Trophoblast cell (in vitro differentiated cells and primary cell): ENCODE measurements at regions not wholly inside any gene's neighbourhood (a gene's known extent, or its start where the extent isn't known, plus 50 kb on each side); places are given as distances from the start of the nearest gene placed in this dataset.

ENCODE experiments used
- DNase-seq, 2 donors: peaks; one replicate each; pipeline ENCODE4 v3.0.0-alpha.2; 2016
- H2AFZ ChIP-seq: 2 replicates; pipeline ENCODE4 v1.6.1; 2013; ENCODE audit warnings: low read length, moderate library complexity, mild to moderate bottlenecking; ENCODE audit not compliant: insufficient read depth, poor library complexity
- H2AK5ac ChIP-seq: 2 replicates; pipeline ENCODE4 v1.6.1; 2013; ENCODE audit warnings: mild to moderate bottlenecking, low read length
- H2BK120ac ChIP-seq: 2 replicates; pipeline ENCODE4 v1.6.1; 2013; ENCODE audit warnings: low read length, mild to moderate bottlenecking, moderate library complexity; ENCODE audit not compliant: insufficient read depth, poor library complexity
- H2BK12ac ChIP-seq: 2 replicates; pipeline ENCODE4 v1.6.1; 2013; ENCODE audit warnings: mild to moderate bottlenecking, low read length, moderate library complexity
- H2BK5ac ChIP-seq: 2 replicates; pipeline ENCODE4 v1.6.1; 2013; ENCODE audit warnings: low read length, low read depth, moderate library complexity, mild to moderate bottlenecking; ENCODE audit not compliant: poor library complexity
- H3K14ac ChIP-seq: 2 replicates; pipeline ENCODE4 v1.6.1; 2013; ENCODE audit warnings: mild to moderate bottlenecking, low read length
- H3K18ac ChIP-seq: 2 replicates; pipeline ENCODE4 v1.6.1; 2013; ENCODE audit warnings: mild to moderate bottlenecking, low read length
- H3K23ac ChIP-seq: 2 replicates; pipeline ENCODE4 v1.6.1; 2013; ENCODE audit warnings: low read length
- H3K27ac ChIP-seq: 2 replicates; pipeline ENCODE4 v1.5.1; 2013; ENCODE audit warnings: low read depth, mild to moderate bottlenecking, inconsistent platforms, low read length, moderate library complexity
- H3K27me3 ChIP-seq: 2 replicates; pipeline ENCODE4 v1.6.1; 2013; ENCODE audit warnings: inconsistent platforms, mild to moderate bottlenecking, low read length, moderate library complexity; ENCODE audit not compliant: insufficient read depth
- H3K36me3 ChIP-seq, 2 experiments: 1 replicate in 1 of 2; 2 replicates in 1 of 2; pipeline ENCODE4 v1.6.1; 2013; ENCODE audit warnings: low read length in 2 of 2, mild to moderate bottlenecking in 2 of 2, moderate library complexity in 1 of 2; ENCODE audit not compliant: insufficient read depth in 2 of 2, control insufficient read depth in 1 of 2
- H3K4ac ChIP-seq: 2 replicates; pipeline ENCODE4 v1.6.1; 2013; ENCODE audit warnings: low read depth, mild to moderate bottlenecking, low read length, moderate library complexity
- H3K4me1 ChIP-seq, 2 experiments: 1 replicate in 1 of 2; 2 replicates in 1 of 2; pipeline ENCODE4 v1.6.1; 2013; ENCODE audit warnings: low read length in 2 of 2, mild to moderate bottlenecking in 2 of 2, moderate library complexity in 1 of 2; ENCODE audit not compliant: insufficient read depth in 2 of 2, control insufficient read depth in 1 of 2
- H3K4me2 ChIP-seq: 2 replicates; pipeline ENCODE4 v1.6.1; 2013; ENCODE audit warnings: inconsistent platforms, mild to moderate bottlenecking, low read length, moderate library complexity
- H3K4me3 ChIP-seq: 2 replicates; pipeline ENCODE4 v1.5.1; 2013; ENCODE audit warnings: mild to moderate bottlenecking, low read depth, low read length, inconsistent platforms
- H3K79me1 ChIP-seq: one replicate; pipeline ENCODE4 v1.6.1; 2013; ENCODE audit warnings: low read length
- H3K79me2 ChIP-seq: 2 replicates; pipeline ENCODE4 v1.6.1; 2013; ENCODE audit warnings: low read length, mild to moderate bottlenecking; ENCODE audit not compliant: control insufficient read depth, insufficient read depth, poor library complexity
- H3K9ac ChIP-seq: 2 replicates; pipeline ENCODE4 v1.6.1; 2013; ENCODE audit warnings: mild to moderate bottlenecking, low read length
- H3K9me3 ChIP-seq: 2 replicates; pipeline ENCODE4 v1.6.1; 2013; ENCODE audit warnings: low read depth, mild to moderate bottlenecking, control low read depth, inconsistent platforms, low read length; ENCODE audit not compliant: insufficient read depth
- H4K12ac ChIP-seq: 2 replicates; pipeline ENCODE4 v1.6.1; 2013; ENCODE audit warnings: low read depth, mild to moderate bottlenecking, low read length, moderate library complexity
- H4K8ac ChIP-seq: 2 replicates; pipeline ENCODE4 v1.6.1; 2013; ENCODE audit warnings: low read depth, mild to moderate bottlenecking, low read length, moderate library complexity
- H4K91ac ChIP-seq: one replicate; pipeline ENCODE4 v1.6.1; 2013; ENCODE audit warnings: low read depth, mild to moderate bottlenecking, low read length, moderate library complexity
- WGBS: extraction: QIAGEN DNeasy Blood & Tissue Kit; methylation state at CpG from one replicate; pipeline ENCODE4 v1.1.7; 2013; ENCODE audit warnings: missing lambda C conversion rate; ENCODE audit not compliant: insufficient read length, insufficient coverage; ENCODE audit errors: extremely low coverage; 5-methylcytosine and 5-hydroxymethylcytosine counted together

- no peaks in the 10 kb centered on the region for H3K79me2 ChIP-seq
- H3K18ac ChIP-seq = no peak overlapping the region
- no CpG with 5 or more reads among the region's 4 CpGs for WGBS
- no peaks in the 10 kb centered on the region for H3K79me1 ChIP-seq
- H2BK12ac ChIP-seq = no peak overlapping the region
- H2AFZ ChIP-seq = no peak overlapping the region
- H4K8ac ChIP-seq = no peak overlapping the region
- no peaks in the 10 kb centered on the region for H3K27me3 ChIP-seq
- H2BK5ac ChIP-seq = no peak overlapping the region
- no peaks in the 10 kb centered on the region for H3K36me3 ChIP-seq
- H4K91ac ChIP-seq = no peak overlapping the region
- no peak overlapping the region for H3K23ac ChIP-seq
- no peak overlapping the region for H3K27ac ChIP-seq
- H3K9me3 ChIP-seq = peaks cover 2% of the 10 kb centered on the region
- no peak overlapping the region for H3K4me2 ChIP-seq
- H2AK5ac ChIP-seq = no peak overlapping the region
- H3K4me1 ChIP-seq = no peaks in the 10 kb centered on the region
- H4K12ac ChIP-seq = no peak overlapping the region
- DNase-seq = no peak
- H2BK120ac ChIP-seq = no peak overlapping the region
- no peak overlapping the region for H3K4ac ChIP-seq
- no peak overlapping the region for H3K14ac ChIP-seq
- no peak overlapping the region for H3K4me3 ChIP-seq
- no peak overlapping the region for H3K9ac ChIP-seq
Measured at GRCh38 chr18:38406607-38407006, 841.0 kb upstream of the CELF4 start.

- Histone ChIP-seq H2BK5ac (no peak overlapping the region), H3K4me2 (no peak overlapping the region), H2AFZ (no peak overlapping the region), H3K23ac (no peak overlapping the region), H3K27ac (no peak overlapping the region), H3K14ac (no peak overlapping the region), H3K18ac (no peak overlapping the region), H2BK120ac (no peak overlapping the region), H4K8ac (no peak overlapping the region), H3K27me3 (no peaks in the 10 kb centered on the region), H3K4me3 (no peak overlapping the region), H3K36me3 (no peaks in the 10 kb centered on the region), H4K12ac (no peak overlapping the region), H2AK5ac (no peak overlapping the region), H3K9me3 (no peaks in the 10 kb centered on the region), H3K4ac (no peak overlapping the region), H3K4me1 (no peaks in the 10 kb centered on the region), H2BK12ac (no peak overlapping the region), H3K79me1 (no peaks in the 10 kb centered on the region), H4K91ac (no peak overlapping the region), H3K9ac (no peak overlapping the region), H3K79me2 (no peaks in the 10 kb centered on the region)
- WGBS = no CpG with 5 or more reads among the region's 3 CpGs
- no peak for DNase-seq
Measured at GRCh38 chr18:38402509-38402908, 836.9 kb upstream of the CELF4 start.

DNA sequence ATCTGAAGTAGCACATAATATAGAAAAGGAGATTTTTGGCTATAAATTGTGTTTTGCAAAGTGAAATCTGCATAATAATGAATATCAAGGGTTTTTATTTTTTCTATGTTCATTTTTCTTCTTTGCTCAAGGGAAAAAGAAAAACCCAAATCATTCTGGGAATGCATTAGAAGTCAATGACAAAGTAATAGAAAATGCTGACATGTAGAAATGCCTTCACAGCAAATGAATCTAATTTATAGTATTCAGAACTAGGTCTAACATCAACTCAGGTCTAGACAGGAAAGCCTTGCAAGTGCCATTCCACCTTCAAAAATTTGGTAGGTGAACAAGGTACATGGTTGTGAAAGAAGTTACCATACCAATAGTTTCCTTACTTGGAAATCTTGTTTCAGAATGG is 831.5 kb upstream of the CELF4 start:
- H3K18ac ChIP-seq = no peak overlapping the region
- no peak overlapping the region for H2BK12ac ChIP-seq
- H3K4me3 ChIP-seq = no peak overlapping the region

DNA sequence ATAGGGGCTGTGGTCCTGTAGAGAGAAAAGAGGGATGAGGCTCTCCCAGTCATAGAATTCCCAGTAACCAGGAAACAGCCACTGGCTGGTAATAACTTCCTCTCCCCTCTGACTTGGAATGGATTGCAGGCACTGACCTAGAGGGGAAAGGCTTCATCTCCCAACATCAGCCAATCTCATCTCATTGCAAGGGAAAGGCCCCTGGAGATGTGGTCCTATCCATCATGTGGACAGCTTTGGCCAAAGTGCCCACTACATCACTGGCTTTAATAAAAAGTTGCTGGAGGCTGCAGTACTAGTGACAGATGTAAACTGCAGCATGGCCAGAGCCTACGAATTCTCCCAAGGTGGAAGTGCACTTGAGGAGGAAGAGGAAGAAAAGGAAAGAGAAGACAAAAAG is 820.5 kb upstream of the CELF4 start:
- H3K27ac ChIP-seq = no peak overlapping the region
- H3K14ac ChIP-seq = no peak overlapping the region
- H4K12ac ChIP-seq = no peak overlapping the region
- peak overlapping the region; percentile 27 for H3K4me2 ChIP-seq
- no peak overlapping the region for H2AK5ac ChIP-seq
- no peak overlapping the region for H2BK120ac ChIP-seq
- no peaks in the 10 kb centered on the region for H3K27me3 ChIP-seq
- no peak overlapping the region for H4K8ac ChIP-seq
- no peak overlapping the region for H3K18ac ChIP-seq
- H2AFZ ChIP-seq = no peak overlapping the region
- no peaks in the 10 kb centered on the region for H3K36me3 ChIP-seq
- no peak overlapping the region for H3K9ac ChIP-seq
- DNase-seq = no peak
- H3K9me3 ChIP-seq = no peaks in the 10 kb centered on the region
- no peak overlapping the region for H2BK5ac ChIP-seq
- no peak overlapping the region for H3K4me3 ChIP-seq
- H3K4ac ChIP-seq = no peak overlapping the region
- no peaks in the 10 kb centered on the region for H3K79me1 ChIP-seq
- H3K4me1 ChIP-seq = no peaks in the 10 kb centered on the region
- H3K79me2 ChIP-seq = no peaks in the 10 kb centered on the region
- no peak overlapping the region for H2BK12ac ChIP-seq
- H4K91ac ChIP-seq = no peak overlapping the region
- WGBS = no CpG with 5 or more reads among the region's 1 CpG
- H3K23ac ChIP-seq = no peak overlapping the region

More for the DNA sequence above, 831.5 kb upstream of the CELF4 start:
- Histone ChIP-seq H4K8ac (no peak overlapping the region), H3K23ac (no peak overlapping the region), H3K27me3 (no peaks in the 10 kb centered on the region), H3K79me1 (no peaks in the 10 kb centered on the region), H2BK120ac (no peak overlapping the region), H2AK5ac (no peak overlapping the region), H3K9me3 (no peaks in the 10 kb centered on the region), H3K4me2 (no peak overlapping the region), H3K36me3 (no peaks in the 10 kb centered on the region), H3K79me2 (no peaks in the 10 kb centered on the region), H2BK5ac (no peak overlapping the region), H2AFZ (no peak overlapping the region), H3K4me1 (no peaks in the 10 kb centered on the region), H3K14ac (no peak overlapping the region), H4K12ac (no peak overlapping the region), H3K27ac (no peak overlapping the region), H3K4ac (no peak overlapping the region), H3K9ac (no peak overlapping the region), H4K91ac (no peak overlapping the region)
- no peak for DNase-seq
